GM18502 (cell line): ENCODE measurements at regions not wholly inside any gene's neighbourhood (a gene's known extent, or its start where the extent isn't known, plus 50 kb on each side); places are given as distances from the start of the nearest gene placed in this dataset.

Experiments used
- ATAC-seq: cut with Tn5 transposase; IDR thresholded peaks from one replicate; pipeline ENCODE4 v1.9.1; 2021; ENCODE audit warnings: mild to moderate bottlenecking; ENCODE audit not compliant: unreplicated experiment, poor library complexity

GRCh38 chr6:90346729-90347128 lies 50.1 kb upstream of the BACH2 start:
- ATAC-seq: no peak
